ENCODE measurements at regions not wholly inside any gene's neighbourhood (a gene's known extent, or its start where the extent isn't known, plus 50 kb on each side); places are given as distances from the start of the nearest gene placed in this dataset.
A peak's percentile ranks its signal among the peaks of the same experiment; 100 is the strongest.

DNA sequence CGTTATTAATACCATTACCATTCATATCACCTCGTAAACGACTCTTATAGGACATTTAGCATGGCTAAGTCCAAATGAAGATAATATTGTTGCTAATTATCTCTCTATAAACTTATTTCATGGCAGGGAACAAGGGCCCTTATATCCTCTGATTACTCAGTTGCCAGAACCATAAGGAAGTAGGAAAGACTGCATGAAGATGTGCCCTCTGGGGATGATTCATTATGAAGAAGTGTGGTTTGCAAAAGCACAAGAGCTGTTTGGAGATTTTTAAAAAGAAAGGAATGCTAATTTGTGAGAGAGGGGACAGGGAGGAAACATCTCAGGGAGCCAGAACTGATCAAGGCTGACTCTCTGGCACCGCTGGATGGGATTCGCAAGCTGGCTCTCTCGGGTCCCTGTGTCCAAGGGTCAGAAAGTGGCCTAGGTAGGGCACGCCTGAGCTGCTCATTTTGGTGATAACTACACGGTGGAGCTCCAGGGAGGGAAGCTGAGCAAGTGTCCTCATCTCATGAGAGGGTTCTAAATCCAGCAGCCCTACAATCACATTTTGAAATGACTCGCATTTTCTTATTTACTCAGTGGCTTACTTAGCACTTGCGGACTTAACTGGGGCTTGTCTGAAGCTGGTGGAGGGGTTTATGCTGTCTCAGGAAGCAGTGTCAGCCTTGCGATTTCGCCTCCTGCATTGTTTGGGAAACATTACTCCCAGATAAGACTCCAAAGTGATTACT is 136.8 kb downstream of the C5orf15 start:
- H3K27me3 ChIP-seq (ENCODE audit: insufficient read depth, low read depth, severe bottlenecking), result no peaks in the 10 kb centered on the region
- TF ChIP-seq, protein P1, sequence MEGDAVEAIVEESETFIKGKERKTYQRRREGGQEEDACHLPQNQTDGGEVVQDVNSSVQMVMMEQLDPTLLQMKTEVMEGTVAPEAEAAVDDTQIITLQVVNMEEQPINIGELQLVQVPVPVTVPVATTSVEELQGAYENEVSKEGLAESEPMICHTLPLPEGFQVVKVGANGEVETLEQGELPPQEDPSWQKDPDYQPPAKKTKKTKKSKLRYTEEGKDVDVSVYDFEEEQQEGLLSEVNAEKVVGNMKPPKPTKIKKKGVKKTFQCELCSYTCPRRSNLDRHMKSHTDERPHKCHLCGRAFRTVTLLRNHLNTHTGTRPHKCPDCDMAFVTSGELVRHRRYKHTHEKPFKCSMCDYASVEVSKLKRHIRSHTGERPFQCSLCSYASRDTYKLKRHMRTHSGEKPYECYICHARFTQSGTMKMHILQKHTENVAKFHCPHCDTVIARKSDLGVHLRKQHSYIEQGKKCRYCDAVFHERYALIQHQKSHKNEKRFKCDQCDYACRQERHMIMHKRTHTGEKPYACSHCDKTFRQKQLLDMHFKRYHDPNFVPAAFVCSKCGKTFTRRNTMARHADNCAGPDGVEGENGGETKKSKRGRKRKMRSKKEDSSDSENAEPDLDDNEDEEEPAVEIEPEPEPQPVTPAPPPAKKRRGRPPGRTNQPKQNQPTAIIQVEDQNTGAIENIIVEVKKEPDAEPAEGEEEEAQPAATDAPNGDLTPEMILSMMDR (IDR thresholded peaks at IDR 0.05; ENCODE audit: low read depth, low read length), result no peak
- DNase-seq, result no peak
- H3K9me3 ChIP-seq (ENCODE audit: severe bottlenecking), result peaks cover 2% of the 10 kb centered on the region
- H3K27ac ChIP-seq, result peak overlapping the region; percentile 13; the same call in 1 of the 2 replicates
- no peak overlapping the region for H3K4me3 ChIP-seq (ENCODE audit: low read depth, low read length)
- no peaks in the 10 kb centered on the region for H3K36me3 ChIP-seq

DNA sequence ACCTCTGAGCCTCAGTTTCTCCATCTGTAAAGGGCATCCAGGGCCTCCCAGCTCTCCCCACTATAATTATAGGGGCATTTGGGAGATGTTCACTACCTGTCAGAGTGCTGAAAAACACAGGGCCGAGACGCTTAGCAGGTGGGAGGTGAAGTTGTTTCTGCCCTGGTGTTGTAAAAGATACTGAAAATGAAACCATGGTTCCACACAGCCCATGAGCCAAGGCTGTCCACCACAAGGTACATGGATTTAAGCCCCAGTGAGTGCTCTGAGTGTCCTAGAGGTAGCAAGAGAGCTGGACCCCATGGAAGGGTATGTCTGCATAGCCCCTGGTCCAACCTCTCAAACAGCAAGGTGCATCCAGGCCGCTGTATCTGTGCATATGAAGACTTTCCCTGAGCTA is 137.5 kb downstream of the C5orf15 start:
- Histone ChIP-seq H3K27me3 (ENCODE audit: insufficient read depth, low read depth, severe bottlenecking) (no peaks in the 10 kb centered on the region), H3K9me3 (ENCODE audit: severe bottlenecking) (peaks cover 2% of the 10 kb centered on the region), H3K4me3 (ENCODE audit: low read depth, low read length) (no peak overlapping the region), H3K36me3 (no peaks in the 10 kb centered on the region), H3K27ac (no peak overlapping the region)
- DNase-seq, result no peak
- TF ChIP-seq, protein P1 (IDR thresholded peaks at IDR 0.05; ENCODE audit: low read depth, low read length), result no peak

DNA sequence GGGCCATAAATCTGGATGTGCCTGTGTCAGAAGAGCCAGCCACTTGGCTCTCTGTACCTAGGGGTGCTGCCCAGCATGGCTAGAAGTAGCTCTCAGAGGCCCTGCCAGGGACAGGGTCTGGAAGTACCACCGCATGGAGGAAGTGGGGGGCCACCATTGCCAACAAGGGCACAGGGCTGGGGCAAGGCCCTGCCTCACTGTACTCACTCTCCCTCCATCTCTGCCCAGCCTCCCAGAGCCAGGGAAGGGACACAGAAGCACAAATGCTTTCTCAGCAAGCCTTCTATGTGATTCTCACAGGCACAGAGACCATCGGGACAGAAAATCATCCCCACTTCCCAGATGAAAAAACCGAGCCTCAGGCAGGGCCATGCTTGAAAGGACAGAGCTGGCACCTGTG is 138.1 kb downstream of the C5orf15 start:
- no peak for DNase-seq
- H3K36me3 ChIP-seq, result no peaks in the 10 kb centered on the region
- H3K4me3 ChIP-seq (ENCODE audit: low read depth, low read length), result no peak overlapping the region
- TF ChIP-seq, protein P1 (IDR thresholded peaks at IDR 0.05; ENCODE audit: low read depth, low read length), result no peak
- H3K27ac ChIP-seq, result no peak overlapping the region
- H3K27me3 ChIP-seq (ENCODE audit: insufficient read depth, low read depth, severe bottlenecking), result no peaks in the 10 kb centered on the region
- H3K9me3 ChIP-seq (ENCODE audit: severe bottlenecking), result peaks cover 2% of the 10 kb centered on the region

DNA sequence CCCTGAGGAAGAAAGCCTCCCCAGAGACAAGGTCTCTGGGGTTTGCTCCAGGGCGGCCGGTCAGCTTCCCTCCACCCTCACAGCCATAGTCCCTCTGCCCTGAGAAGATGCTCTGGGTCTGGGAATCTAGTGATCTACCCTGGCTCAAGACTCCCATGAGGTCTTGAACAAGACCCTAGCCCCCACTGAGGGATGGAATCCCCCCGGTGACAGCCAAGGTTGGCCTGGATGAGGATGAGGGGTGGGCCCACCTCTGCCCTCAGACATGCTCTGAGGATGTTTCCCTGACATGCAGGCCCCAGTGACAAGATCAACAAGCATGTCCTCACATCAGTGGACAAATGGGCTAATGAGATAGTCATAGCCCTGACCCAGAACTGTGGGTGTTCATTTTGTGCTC is 138.6 kb downstream of the C5orf15 start:
- peaks cover 2% of the 10 kb centered on the region for H3K9me3 ChIP-seq (ENCODE audit: severe bottlenecking)
- H3K4me3 ChIP-seq (ENCODE audit: low read depth, low read length), result no peak overlapping the region
- DNase-seq, result no peak
- no peaks in the 10 kb centered on the region for H3K36me3 ChIP-seq
- TF ChIP-seq, protein P1 (IDR thresholded peaks at IDR 0.05; ENCODE audit: low read depth, low read length), result no peak
- no peaks in the 10 kb centered on the region for H3K27me3 ChIP-seq (ENCODE audit: insufficient read depth, low read depth, severe bottlenecking)
- no peak overlapping the region for H3K27ac ChIP-seq

DNA sequence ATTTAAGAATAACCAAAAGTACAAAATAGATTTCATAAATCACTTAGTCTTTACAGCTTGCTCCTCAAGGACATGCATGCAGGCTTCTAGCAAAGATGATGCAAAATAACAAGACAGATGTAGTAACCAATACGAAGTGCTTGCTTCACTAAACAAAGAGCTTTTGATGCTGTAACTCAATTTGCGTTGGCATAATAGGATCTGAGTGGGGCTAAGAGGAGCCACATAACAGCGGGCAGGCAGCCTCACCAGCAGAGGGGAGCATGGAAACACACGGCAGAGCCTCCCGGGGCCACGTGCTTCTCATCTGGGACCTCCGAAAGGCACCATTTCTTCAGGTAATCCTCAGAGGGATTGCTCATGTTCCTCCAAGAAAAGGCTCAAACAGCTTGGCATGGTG is 139.7 kb downstream of the C5orf15 start:
- no peak for DNase-seq
- Histone ChIP-seq H3K9me3 (ENCODE audit: severe bottlenecking) (peaks cover 2% of the 10 kb centered on the region), H3K4me3 (ENCODE audit: low read depth, low read length) (no peak overlapping the region), H3K27ac (no peak overlapping the region), H3K27me3 (ENCODE audit: insufficient read depth, low read depth, severe bottlenecking) (no peaks in the 10 kb centered on the region), H3K36me3 (no peaks in the 10 kb centered on the region)
- TF ChIP-seq, protein P1 (IDR thresholded peaks at IDR 0.05; ENCODE audit: low read depth, low read length), result no peak

DNA sequence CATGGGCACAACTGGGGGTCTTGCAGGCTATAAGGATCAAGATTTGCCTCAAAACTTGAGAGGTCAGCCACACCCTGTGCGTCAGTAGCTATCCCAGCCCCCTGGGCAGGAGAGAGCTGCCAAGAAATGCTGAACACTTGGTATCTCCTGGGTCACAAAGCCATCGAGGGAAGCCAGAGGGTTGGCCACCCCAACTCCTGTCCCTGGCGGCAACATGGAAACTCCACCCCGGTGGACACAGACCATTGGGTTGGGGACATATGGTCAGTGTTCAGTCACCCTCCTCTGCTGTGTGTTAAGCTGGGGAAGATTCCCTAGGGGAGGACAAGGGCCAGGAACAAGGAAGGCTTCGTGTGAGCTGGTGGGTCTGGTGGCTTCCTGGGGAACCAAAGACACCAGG is 140.6 kb downstream of the C5orf15 start:
- peaks cover 2% of the 10 kb centered on the region for H3K9me3 ChIP-seq (ENCODE audit: severe bottlenecking)
- DNase-seq, result no peak
- TF ChIP-seq, protein P1 (IDR thresholded peaks at IDR 0.05; ENCODE audit: low read depth, low read length), result no peak
- H3K36me3 ChIP-seq, result no peaks in the 10 kb centered on the region
- no peaks in the 10 kb centered on the region for H3K27me3 ChIP-seq (ENCODE audit: insufficient read depth, low read depth, severe bottlenecking)
- no peak overlapping the region for H3K27ac ChIP-seq
- no peak overlapping the region for H3K4me3 ChIP-seq (ENCODE audit: low read depth, low read length)
